ENCODE measurements at regions not wholly inside any gene's neighbourhood (a gene's known extent, or its start where the extent isn't known, plus 50 kb on each side); places are given as distances from the start of the nearest gene placed in this dataset.

DNA sequence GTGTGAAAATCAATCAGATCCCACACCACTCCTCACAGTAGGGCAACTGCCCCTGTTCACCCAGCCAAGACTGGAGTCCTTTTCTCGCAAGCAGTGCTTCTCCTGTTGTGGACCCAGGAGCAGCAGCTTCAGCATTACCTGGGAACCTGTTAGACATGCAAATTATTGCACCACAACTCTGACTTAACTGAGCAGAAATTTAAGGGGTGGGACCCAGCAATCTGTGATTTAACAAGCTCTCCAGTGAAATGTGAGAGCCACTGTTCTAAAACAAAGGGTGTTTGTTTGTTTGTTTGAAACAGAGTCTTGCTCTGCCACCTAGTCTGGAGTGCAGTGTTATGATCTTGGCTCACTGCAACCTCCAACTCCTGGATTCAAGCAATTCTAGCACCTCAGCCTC is 591.4 kb downstream of the SOX6 start:
- H3K4me2 ChIP-seq (ENCODE audit: low read length): no peak overlapping the region
- H3K4me1 ChIP-seq (ENCODE audit: control insufficient read depth in 1 of 2, insufficient read depth in 2 of 2, low read length in 2 of 2): peaks cover 9 to 10% of the 10 kb centered on the region in 2 experiments
- H3K9ac ChIP-seq (ENCODE audit: low read length): no peak overlapping the region
- RAD21 ChIA-PET (ENCODE audit: low non-redundant PET in 1 of 2, low total read pairs in 2 of 2, uncharacterized antibody in 2 of 2, unreplicated experiment in 2 of 2): no interaction called here
- intact Hi-C loops (cut with micrococcal nuclease): no loop called here
- no peak overlapping the region for H3K4me3 ChIP-seq (replicated peaks in 1 of 2; ENCODE audit: low read depth in 1 of 2, low read length in 2 of 2)
- DNase-seq (ENCODE audit: low read depth, low spot score) (no peak), ATAC-seq (no peak)
- H3K27me3 ChIP-seq (ENCODE audit: insufficient read depth, low read length): peaks cover 14% of the 10 kb centered on the region; the same call in 1 of the 2 replicates
- no peaks in the 10 kb centered on the region for H3K9me3 ChIP-seq (ENCODE audit: control insufficient read depth in 1 of 2, insufficient read depth in 1 of 2, low read depth in 1 of 2, low read length in 2 of 2)
- no peak for TF ChIP-seq CBX3 (IDR thresholded peaks at IDR 0.05; ENCODE audit: low read depth)
- TF ChIP-seq EZH2phosphoT487 (IDR thresholded peaks at IDR 0.05; ENCODE audit: borderline replicate concordance): no peak
- TF ChIP-seq, protein P1, sequence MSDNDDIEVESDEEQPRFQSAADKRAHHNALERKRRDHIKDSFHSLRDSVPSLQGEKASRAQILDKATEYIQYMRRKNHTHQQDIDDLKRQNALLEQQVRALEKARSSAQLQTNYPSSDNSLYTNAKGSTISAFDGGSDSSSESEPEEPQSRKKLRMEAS (IDR thresholded peaks at IDR 0.05): no peak
- POLR2A ChIA-PET: no interaction called here
- no peaks in the 10 kb centered on the region for H3K79me2 ChIP-seq (ENCODE audit: insufficient read depth, low read length)
- H4K20me1 ChIP-seq (ENCODE audit: insufficient read depth): no peaks in the 10 kb centered on the region
- no peaks in the 10 kb centered on the region for H3K36me3 ChIP-seq (ENCODE audit: control insufficient read depth in 1 of 2, insufficient read depth in 2 of 2, low read length in 2 of 2)
- no peak overlapping the region for H3K27ac ChIP-seq (ENCODE audit: low read depth, low read length)
- no peaks in the 10 kb centered on the region for H3K9me2 ChIP-seq (ENCODE audit: insufficient read depth)
- CTCF ChIA-PET: no interaction called here
- no peak overlapping the region for H2AFZ ChIP-seq (ENCODE audit: low read depth, low read length, poor library complexity, severe bottlenecking)
- BruUV-seq (replicated peaks): no TSS peak

DNA sequence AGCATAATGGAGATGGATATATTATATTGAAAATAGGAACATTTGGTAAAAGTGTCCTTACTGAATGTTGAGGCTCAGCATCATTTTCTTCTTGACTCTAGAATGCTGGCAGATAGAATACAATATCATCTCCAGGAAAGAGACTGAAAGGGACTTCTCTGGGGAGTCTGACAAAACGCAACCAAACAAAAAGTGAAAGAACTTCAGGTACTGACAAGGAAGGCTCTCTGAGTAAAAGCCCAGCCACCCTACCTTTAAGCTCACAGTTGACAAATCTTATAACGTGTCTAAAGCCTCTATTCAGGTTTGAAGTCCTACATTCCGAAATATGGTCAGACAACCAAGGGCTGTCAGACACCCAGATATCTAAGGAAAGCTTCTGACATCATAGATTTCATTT is 590.8 kb downstream of the SOX6 start:
- Histone ChIP-seq H2AFZ (ENCODE audit: low read depth, low read length, poor library complexity, severe bottlenecking) (no peak overlapping the region), H3K27me3 (ENCODE audit: insufficient read depth, low read length) (peaks cover 8% of the 10 kb centered on the region; the same call in 1 of the 2 replicates), H3K9me2 (ENCODE audit: insufficient read depth) (no peaks in the 10 kb centered on the region), H3K9ac (ENCODE audit: low read length) (no peak overlapping the region), H3K79me2 (ENCODE audit: insufficient read depth, low read length) (no peaks in the 10 kb centered on the region), H3K9me3 (ENCODE audit: control insufficient read depth in 1 of 2, insufficient read depth in 1 of 2, low read depth in 1 of 2, low read length in 2 of 2) (no peaks in the 10 kb centered on the region), H3K27ac (ENCODE audit: low read depth, low read length) (no peak overlapping the region), H3K4me1 (ENCODE audit: control insufficient read depth in 1 of 2, insufficient read depth in 2 of 2, low read length in 2 of 2) (peaks cover 9 to 10% of the 10 kb centered on the region in 2 experiments), H3K36me3 (ENCODE audit: control insufficient read depth in 1 of 2, insufficient read depth in 2 of 2, low read length in 2 of 2) (no peaks in the 10 kb centered on the region), H4K20me1 (ENCODE audit: insufficient read depth) (no peaks in the 10 kb centered on the region), H3K4me2 (ENCODE audit: low read length) (no peak overlapping the region), H3K4me3 (replicated peaks in 1 of 2; ENCODE audit: low read depth in 1 of 2, low read length in 2 of 2) (no peak overlapping the region)
- ChIA-PET RAD21 (ENCODE audit: low non-redundant PET in 1 of 2, low total read pairs in 2 of 2, uncharacterized antibody in 2 of 2, unreplicated experiment in 2 of 2) (no interaction called here), CTCF (no interaction called here), POLR2A (no interaction called here)
- ATAC-seq (no peak), DNase-seq (ENCODE audit: low read depth, low spot score) (no peak)
- intact Hi-C loops (cut with micrococcal nuclease): no loop called here
- no TSS peak for BruUV-seq (replicated peaks)
- TF ChIP-seq YY1 (IDR thresholded peaks at IDR 0.05; ENCODE audit: extremely low read depth, insufficient replicate concordance, low read depth, low read length) (no peak), EZH2 (IDR thresholded peaks at IDR 0.05) (no peak), EZH2phosphoT487 (IDR thresholded peaks at IDR 0.05; ENCODE audit: borderline replicate concordance) (no peak), EGR1 (IDR thresholded peaks at IDR 0.05; ENCODE audit: low read depth) (no peak), ELF1 (IDR thresholded peaks at IDR 0.05; ENCODE audit: borderline replicate concordance, low read depth) (no peak), ZFX (IDR thresholded peaks at IDR 0.05) (no peak), JUND (IDR thresholded peaks at IDR 0.05) (no peak), CBX3 (IDR thresholded peaks at IDR 0.05; ENCODE audit: low read depth) (no peak), TCF7L2 (IDR thresholded peaks at IDR 0.05; ENCODE audit: borderline replicate concordance, extremely low read depth, insufficient read depth, insufficient read length) (no peak), SP1 (IDR thresholded peaks at IDR 0.05; ENCODE audit: low read depth) (no peak), SIN3A (IDR thresholded peaks at IDR 0.05; ENCODE audit: low read depth) (no peak), RAD21 (IDR thresholded peaks at IDR 0.05; ENCODE audit: low read depth) (no peak), ZNF274 (IDR thresholded peaks at IDR 0.05; ENCODE audit: low read depth, low read length) (no peak), CEBPB (IDR thresholded peaks at IDR 0.05; ENCODE audit: low read depth) (no peak)
- TF ChIP-seq, protein P2, sequence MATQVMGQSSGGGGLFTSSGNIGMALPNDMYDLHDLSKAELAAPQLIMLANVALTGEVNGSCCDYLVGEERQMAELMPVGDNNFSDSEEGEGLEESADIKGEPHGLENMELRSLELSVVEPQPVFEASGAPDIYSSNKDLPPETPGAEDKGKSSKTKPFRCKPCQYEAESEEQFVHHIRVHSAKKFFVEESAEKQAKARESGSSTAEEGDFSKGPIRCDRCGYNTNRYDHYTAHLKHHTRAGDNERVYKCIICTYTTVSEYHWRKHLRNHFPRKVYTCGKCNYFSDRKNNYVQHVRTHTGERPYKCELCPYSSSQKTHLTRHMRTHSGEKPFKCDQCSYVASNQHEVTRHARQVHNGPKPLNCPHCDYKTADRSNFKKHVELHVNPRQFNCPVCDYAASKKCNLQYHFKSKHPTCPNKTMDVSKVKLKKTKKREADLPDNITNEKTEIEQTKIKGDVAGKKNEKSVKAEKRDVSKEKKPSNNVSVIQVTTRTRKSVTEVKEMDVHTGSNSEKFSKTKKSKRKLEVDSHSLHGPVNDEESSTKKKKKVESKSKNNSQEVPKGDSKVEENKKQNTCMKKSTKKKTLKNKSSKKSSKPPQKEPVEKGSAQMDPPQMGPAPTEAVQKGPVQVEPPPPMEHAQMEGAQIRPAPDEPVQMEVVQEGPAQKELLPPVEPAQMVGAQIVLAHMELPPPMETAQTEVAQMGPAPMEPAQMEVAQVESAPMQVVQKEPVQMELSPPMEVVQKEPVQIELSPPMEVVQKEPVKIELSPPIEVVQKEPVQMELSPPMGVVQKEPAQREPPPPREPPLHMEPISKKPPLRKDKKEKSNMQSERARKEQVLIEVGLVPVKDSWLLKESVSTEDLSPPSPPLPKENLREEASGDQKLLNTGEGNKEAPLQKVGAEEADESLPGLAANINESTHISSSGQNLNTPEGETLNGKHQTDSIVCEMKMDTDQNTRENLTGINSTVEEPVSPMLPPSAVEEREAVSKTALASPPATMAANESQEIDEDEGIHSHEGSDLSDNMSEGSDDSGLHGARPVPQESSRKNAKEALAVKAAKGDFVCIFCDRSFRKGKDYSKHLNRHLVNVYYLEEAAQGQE (IDR thresholded peaks at IDR 0.05; ENCODE audit: low read depth): no peak
- TF ChIP-seq, protein P1 (IDR thresholded peaks at IDR 0.05): no peak
- TF ChIP-seq, protein P3, sequence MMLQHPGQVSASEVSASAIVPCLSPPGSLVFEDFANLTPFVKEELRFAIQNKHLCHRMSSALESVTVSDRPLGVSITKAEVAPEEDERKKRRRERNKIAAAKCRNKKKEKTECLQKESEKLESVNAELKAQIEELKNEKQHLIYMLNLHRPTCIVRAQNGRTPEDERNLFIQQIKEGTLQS (IDR thresholded peaks at IDR 0.05): no peak

All from HCT116 (cell line).